ENCODE measurements at regions not wholly inside any gene's neighbourhood (a gene's known extent, or its start where the extent isn't known, plus 50 kb on each side); places are given as distances from the start of the nearest gene placed in this dataset.
"Not testable (repeated sequence)": the region's sequence is repeated elsewhere in the genome, so short reads cannot be mapped to it uniquely, and the experiment has no call there.

DNA sequence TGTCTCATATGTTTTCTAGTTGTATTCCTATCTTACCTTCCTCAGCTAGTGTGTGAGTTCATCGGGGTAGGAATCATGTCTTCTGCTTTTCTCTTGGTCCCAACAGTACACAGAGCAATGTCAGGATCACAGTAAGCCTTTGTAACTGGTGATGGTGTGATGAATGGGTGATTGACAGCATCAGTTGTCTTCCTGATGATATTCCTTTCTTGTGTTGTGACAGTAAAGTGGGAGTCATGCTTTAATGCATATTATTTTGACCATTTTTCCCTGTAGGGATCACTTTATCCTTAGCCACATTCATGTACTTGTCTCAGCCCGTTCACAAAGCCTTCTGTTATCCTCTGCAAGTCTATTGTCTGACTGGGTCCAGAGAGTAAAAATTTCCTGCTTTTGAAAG lies 501.7 kb downstream of the UTRN start:
- DNase-seq, result no peak

- no peak for DNase-seq
These were observed 508.6 kb downstream of the UTRN start for GRCh38 chr6:144793744-144794143.

DNA sequence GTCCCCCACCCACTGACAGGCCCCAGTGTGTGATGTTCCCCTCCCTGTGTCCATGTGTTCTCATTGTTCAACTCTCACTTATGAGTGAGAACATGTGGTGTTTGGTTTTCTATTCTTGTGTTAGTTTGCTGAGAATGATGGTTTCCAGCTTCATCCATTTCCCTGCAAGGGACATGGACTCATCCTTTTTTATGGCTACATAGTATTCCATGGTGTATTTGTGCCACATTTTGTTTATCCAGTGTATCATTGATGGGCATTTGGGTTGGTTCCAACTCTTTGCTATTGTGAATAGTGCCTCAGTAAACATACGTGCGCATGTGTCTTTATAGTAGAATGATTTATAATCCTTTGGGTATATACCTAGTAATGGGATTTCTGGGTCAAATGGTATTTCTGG lies 509.9 kb downstream of the UTRN start:
- DNase-seq, result not testable (repeated sequence)

GRCh38 chr6:144796070-144796469 lies 510.9 kb downstream of the UTRN start:
- DNase-seq, result no peak

- DNase-seq, result no peak
These were observed 512.9 kb downstream of the UTRN start for GRCh38 chr6:144797881-144798589.

- DNase-seq, result no peak
These were observed 519.2 kb downstream of the UTRN start for GRCh38 chr6:144804246-144804790.

DNA sequence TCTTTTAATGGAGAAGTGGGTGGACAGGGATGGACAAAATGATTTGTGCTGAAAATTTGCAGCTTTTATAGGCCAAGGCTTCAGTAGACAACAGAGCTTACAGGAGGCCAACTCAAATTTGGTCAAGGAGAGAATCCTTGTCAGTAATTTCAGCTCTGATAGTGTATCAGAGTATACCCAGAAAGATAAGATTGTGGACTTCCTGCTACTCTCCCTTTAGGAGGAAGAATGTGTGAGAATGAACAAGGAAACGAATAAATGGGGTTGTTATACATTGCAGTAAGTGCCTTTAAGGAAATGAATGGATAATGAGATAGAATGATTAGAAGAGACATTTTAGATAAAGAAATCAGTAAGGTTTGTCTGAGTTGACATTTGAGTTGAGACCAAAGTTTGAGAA lies 519.9 kb downstream of the UTRN start:
- DNase-seq, result no peak

DNA sequence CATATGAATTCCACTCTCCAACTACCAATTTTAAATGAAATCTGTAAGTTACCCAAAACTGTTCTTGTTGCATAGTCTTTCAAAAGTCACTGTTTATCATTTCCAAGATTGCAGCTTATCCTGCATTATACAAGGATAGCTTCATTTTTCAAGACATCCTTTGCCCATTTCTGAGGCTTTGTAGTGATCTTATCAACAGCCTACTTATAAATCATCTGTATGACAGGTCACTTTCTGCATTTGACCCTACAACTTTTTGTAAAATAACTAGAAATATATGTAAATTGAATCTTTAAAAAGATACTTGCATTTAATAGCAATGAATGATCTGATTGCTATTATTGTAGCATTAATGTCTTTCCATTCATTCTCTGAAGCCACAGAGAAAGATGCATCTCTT lies 521.1 kb downstream of the UTRN start:
- no peak for DNase-seq

- DNase-seq, result no peak
These were observed 524.0 kb downstream of the UTRN start for GRCh38 chr6:144809120-144809519.

DNA sequence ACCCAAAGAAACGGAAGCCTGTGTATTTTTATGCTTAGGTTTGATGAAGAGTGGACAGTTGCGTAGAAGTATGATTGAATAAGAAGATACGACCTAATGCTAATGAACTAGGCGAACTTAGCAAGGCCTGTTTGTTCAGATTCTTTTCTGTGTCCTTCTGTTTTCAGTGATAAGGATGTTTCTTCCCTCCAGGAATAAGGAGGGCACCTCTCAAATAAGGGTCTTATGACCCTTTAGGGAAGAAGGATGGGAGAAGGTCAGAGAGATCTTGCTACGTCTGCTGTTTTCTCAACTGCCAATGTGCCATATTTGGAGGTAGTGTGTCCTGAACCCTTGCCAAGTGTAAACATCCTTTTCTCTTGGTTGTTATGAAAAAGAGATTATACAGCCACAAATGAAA lies 524.8 kb downstream of the UTRN start:
- no peak for DNase-seq

GRCh38 chr6:144811140-144811539 lies 526.0 kb downstream of the UTRN start:
- DNase-seq, result no peak

DNA sequence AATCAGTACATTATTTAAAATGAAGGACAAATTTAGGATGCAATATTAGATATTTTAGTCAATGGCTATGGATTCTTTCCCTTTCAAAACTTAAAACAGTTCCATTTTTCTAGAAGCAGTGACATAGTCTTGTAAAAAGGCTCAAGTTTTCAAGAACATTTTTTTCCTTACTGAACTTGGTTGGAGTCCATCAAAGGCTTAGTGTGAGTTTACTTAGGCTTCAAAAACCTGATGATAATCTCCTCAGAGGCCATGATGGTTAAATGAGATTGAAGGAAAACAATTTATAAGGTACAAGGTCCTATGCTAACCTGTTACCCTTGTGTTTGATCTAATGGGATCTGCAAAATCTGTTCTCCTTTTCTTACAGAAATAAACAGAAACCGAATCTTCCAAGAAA lies 531.8 kb downstream of the UTRN start:
- DNase-seq, result no peak

DNA sequence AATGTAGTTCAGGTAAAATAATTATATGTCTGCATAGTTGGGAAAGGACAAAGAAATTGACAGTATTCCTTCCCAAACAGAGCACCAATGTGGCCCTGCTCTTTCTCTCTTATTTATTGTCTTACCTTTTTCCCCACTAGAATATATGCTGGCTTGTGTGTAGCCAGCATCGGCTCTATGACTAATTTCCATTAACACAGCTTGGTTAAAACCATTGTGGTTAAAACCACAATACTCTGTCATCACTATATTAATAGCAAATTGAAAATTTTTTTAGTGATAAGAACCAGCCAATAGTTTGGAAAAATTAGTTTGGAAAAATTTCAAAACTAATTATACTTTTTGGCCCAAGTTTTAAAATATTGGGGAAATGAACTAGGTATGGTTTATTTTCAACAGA lies 535.1 kb downstream of the UTRN start:
- DNase-seq, result no peak

GRCh38 chr6:144823131-144823530 lies 538.0 kb downstream of the UTRN start:
- DNase-seq, result no peak

GRCh38 chr6:144824018-144824417 lies 538.9 kb downstream of the UTRN start:
- DNase-seq, result no peak

- DNase-seq, result no peak
These were observed 549.4 kb downstream of the UTRN start for GRCh38 chr6:144834426-144835038.

DNA sequence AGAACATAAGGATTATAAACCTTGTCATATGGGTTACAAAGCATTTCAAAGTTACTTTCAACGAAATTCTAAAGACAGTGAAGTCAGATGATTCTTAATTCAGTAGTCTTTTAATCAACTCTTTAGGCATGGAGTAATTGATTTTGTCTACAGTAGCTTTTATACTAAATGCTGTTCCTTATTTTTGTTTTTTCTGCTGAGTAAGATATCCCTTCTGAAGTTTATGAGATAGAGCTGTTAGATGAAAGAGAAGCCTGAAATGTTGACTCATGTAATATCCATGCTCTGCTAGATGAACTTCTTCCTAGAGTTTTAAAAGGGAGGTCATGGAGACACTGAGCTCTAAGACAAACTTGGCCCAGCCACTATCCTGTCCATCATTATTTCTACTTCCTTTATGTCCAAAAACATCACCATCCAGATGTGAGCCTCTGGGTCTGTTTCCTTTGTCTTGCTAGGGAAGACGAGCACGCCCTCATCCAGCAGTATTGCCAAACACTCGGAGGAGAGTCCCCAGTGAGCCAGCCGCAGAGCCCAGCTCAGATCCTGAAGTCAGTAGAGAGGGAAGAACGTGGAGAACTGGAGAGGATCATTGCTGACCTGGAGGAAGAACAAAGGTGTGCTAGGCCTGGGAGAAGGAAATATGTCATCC lies 550.3 kb downstream of the UTRN start:
- no peak for DNase-seq

- DNase-seq, result no peak
These were observed 555.5 kb downstream of the UTRN start for GRCh38 chr6:144840619-144841018.

GRCh38 chr6:144843701-144844100 lies 558.6 kb downstream of the UTRN start:
- DNase-seq, result no peak

DNA sequence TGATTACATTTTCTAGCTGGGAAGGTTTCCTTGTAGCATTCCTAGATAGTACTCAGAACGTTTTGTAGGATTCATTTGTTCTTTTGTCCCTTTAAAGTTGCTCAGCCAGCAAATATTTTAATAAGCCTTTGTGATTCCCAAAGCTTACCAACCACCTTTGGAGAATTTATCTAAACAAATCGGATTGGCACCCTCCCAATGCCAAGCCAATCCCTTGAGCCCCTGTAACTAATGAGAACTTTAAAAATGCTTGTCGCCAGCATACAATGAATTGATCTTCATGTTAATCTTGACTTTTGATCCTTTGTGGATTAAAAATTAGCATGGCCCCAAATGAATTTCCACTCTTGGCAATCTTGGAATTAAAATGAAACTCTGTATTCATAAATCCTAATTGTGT lies 559.5 kb downstream of the UTRN start:
- DNase-seq, result no peak

GRCh38 chr6:144845186-144845585 lies 560.1 kb downstream of the UTRN start:
- no peak for DNase-seq

- DNase-seq, result no peak
These were observed 562.8 kb downstream of the UTRN start for GRCh38 chr6:144847916-144848315.

GRCh38 chr6:144849920-144850319 lies 564.8 kb downstream of the UTRN start:
- DNase-seq, result no peak

DNA sequence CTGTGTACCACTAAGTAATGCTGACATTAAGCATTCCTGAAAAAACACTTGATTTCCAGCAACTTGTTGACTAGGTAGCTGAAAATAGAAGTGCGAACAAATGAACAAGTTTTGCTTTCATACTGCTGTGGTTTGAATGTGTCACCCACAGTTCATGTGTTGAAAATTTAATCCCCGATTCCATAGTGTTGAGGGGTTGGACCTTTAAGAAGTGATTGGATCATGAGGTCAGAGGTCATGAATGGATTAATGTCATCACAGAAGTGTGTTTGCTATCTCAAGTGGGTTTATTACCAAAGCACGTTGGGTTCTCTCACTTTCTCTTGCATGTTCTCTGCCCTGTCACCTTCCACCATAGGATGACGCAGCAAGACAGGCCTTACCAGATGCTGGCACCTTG lies 568.5 kb downstream of the UTRN start:
- no peak for DNase-seq

All from stimulated activated CD4-positive, alpha-beta T cell treated with anti-CD3 and anti-CD28 coated beads, Interleukin-12 subunit alpha, Interleukin-12 subunit beta, amount 100 ng/mL, for 4 hours (primary cell).